NCI-H146 (cell line): ENCODE measurements at regions not wholly inside any gene's neighbourhood (a gene's known extent, or its start where the extent isn't known, plus 50 kb on each side); places are given as distances from the start of the nearest gene placed in this dataset.

Experiments used
- DNase-seq: peaks from one replicate; lab custom pipeline; 2025; lab: John Stamatoyannopoulos, UW

- no peak for DNase-seq
These were observed 112.9 kb upstream of the IQCM start for GRCh38 chr4:149928507-149928906.

DNA sequence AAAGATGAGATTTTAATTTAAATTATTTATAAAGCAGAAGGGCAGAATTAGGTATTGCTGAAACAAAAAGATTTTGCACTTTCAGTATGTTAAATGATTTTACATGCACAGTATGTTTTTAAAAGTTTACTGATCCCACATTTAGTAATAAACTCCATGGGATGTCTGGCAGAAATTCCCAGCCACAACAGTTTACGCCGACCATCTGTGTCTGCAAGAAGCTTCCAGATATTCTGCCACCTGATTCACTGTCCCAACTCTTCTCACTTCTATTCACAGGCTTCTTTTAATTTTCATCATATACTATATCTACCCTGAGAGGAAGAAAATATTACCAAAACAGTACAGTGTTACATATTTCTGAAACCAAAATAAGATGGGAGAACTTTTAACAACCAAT lies 115.8 kb upstream of the IQCM start:
- DNase-seq, result no peak

DNA sequence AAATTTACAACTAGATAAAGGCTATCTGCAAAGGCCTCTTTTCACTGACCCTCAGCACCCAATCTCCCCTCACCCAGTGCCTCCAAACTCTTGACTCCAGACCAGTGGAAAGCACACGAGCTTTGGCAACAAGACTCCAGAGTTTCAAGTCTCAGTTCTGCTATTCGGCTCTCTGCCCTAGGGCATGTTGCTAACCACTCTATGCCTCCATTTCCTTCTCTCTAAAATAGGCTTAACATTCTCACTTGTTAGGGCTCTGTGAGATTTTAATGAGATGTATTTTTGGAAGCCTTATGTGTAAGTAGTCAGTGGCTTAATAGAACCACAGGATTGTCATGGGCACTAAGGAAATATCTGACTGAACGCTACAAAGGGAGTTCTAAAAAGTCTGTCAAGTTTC lies 116.5 kb upstream of the IQCM start:
- DNase-seq, result no peak

DNA sequence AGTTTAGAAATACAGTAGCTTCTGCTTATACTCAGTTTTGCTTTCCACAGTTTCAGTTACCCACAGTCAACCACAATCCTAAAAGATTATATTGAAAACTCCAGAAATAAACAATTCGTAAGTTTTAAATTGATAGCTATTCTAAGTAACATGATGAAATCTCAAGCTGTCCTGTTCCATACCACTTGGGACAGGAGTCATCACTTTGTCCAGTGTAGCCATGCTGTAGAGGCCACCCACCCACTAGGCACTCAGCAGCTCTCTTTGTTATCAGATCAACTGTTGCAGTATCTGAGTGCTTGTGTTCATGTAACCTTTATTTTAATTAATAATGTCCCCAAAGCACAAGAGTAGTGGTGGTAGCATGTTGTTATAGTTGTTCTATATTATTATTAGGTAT lies 117.5 kb upstream of the IQCM start:
- no peak for DNase-seq

- DNase-seq, result no peak
These were observed 118.2 kb upstream of the IQCM start for GRCh38 chr4:149933883-149934282.

DNA sequence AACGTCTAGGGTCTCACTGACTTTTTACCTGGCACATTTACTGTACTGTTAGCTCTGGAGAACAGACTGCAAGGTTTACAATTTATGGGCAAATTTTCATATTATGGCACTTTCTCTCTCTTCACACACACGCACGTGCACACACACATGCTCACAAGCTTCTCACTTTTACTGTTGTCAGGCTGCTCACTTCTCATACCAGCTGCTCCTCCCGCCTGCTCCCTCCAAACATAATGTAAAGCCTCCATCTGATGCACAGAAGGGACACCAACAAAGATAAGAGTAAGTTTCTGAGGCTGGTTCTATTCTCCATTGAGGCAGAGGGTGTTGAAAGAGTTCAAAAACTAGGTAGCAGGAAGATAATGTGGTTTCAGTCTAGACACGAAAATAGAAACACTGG lies 128.9 kb upstream of the DCLK2 start:
- DNase-seq, result no peak

GRCh38 chr4:149951152-149951900 lies 126.9 kb upstream of the DCLK2 start:
- DNase-seq, result peak; percentile 55

DNA sequence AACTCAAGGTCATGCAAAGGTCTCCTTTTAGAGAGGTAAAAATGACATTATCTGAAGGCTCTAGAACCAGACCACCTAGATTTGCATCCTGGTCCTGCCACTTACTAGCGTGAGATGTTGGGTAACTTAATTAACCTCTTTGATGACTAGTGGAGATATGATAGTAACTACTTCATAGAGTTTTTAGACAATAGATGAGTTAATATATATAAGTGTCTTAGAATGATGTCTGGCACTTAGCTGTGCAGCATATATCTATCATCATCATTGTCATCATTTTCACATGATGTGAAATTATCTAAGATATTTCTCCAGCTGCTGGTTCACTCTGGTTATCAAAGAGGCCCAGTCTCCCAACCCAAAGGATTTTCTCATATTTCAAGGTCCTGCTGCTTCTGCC lies 126.1 kb upstream of the DCLK2 start:
- DNase-seq, result no peak

DNA sequence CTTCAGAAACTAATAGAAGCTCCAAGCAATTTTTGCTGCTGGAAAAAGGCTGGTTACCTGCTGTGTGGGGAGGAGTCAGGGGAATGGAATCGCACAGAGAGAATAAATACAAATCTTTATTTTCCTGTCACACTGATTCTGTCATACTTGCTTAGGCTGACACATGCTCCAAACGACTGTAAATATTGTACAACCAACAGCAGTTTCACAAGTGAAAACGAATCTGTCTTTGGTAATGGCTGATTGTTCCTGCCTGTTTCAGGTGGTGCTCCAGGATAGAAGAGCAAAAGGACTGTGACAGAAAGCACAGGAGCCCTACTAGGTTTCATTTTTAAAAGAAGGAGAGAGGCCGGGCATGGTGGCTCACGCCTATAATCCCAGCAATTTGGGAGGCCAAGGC lies 125.5 kb upstream of the DCLK2 start:
- DNase-seq, result no peak

DNA sequence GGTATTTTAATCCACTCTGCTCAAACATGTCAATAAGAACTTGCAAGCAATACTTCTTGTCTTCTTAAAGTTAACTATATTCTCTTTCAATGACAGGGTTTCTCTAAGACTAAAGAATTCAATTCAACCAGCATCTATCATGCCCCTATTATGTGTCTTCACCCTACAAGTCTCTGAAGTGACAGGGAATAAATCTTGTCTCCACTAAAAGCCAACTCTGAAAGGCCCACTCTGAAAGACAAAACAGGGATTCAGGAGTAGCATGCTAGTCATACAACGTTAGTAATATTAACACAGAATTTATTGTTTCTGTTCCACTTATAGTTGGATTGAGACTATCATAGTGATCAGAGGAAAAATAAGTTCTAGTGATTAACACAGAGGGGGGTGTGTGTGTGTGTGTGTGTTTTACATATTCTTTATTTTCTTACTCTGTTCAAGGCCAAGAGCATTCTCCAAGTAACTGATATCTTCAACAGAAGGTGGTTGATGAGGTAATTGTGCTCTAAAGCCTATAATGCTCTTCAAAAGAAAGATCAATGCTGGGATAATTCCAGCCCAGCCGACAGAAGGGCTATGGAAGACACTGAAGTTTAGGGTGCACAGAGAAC lies 122.4 kb upstream of the DCLK2 start:
- DNase-seq, result no peak

DNA sequence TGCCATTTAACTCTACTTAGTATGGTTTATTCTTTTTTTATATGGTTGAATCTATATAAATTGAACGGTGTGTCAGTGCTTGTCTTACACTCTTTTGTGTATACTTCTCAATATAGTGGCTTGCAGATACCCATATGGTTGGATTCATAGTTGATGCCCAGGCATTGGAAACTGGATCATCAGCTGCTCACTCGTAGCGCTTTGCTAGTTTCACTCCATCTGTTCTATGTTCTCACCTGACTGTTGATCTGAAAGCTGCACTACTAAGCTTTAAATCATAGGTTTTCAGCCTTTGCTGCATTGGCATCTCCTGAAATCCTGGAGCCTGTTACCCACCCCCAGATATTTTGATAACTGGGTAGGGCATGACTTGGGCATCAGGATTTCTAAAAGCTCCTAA lies 121.6 kb upstream of the DCLK2 start:
- no peak for DNase-seq

DNA sequence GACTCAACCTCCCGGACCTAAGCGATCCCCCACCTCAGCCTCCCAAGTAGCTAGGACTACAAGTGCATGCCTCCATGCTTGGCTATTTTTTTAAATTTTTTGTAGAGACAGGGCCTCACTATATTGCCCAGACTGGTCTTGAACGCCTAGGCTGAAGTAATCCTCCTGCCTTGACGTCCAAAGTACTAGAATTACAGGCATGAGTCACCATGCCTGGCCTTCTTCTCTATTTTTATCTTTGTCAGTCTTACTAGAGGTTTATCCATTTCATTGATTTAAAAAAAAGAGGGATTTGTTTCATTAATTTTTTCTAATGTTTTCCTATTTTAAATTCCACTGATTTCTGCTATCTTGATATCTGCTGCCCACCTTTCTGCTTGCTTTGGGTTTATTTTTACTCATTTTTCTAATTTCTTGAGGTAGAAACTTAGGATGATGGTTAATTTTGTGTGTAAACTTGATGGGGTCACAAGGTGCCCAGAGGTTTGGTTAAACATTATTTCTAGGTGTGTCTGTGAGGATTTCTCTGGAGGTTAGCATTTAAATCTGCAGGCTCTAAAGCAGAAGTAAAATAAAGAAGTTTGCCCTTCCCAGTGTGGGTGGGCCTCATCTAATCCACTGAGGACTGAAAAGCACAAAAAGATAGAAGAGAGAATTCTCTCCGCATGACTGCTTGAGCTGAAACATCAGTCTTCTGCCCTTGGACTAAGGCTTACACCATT lies 116.2 kb upstream of the DCLK2 start:
- no peak for DNase-seq

DNA sequence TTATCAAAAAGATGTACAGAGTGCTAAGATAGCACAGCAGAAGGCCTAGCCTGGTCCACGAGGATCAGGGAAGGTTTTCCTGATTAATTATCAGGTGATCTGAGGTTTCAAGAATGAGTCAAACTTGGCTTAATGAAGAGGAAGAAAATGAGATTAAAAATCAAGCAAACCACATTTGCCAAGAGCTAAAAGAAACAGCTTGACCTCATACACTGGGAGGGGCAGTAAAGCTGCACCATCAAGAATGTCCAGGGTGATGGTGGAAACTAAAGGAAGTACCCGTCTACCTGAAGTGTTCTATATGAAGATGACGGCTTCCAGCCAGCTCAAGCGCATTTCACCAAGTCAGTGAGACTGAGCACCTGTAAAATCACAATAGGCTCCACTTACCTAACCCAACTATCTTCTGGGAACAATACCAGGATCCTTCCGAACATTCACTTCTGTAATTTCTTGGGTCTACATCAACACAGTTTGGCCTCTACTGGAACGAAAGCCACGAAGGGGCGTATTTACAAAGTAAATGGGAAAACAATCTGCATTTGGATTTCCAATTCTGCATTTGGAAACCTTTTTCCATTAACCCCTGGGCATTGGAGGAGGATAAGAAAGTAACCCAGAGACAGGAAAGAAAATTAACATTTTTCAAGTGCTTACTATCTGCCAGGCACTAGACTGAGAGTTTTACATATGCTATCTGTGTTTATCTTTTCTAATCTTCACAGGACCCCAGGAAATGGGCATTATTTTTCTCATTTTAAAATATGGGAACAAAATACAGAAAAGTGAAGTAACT lies 114.0 kb upstream of the DCLK2 start:
- DNase-seq, result no peak

GRCh38 chr4:149965206-149965605 lies 113.0 kb upstream of the DCLK2 start:
- DNase-seq, result no peak

- DNase-seq, result no peak
These were observed 105.8 kb upstream of the DCLK2 start for GRCh38 chr4:149972407-149972806.

- no peak for DNase-seq
These were observed 105.1 kb upstream of the DCLK2 start for GRCh38 chr4:149973181-149973580.

DNA sequence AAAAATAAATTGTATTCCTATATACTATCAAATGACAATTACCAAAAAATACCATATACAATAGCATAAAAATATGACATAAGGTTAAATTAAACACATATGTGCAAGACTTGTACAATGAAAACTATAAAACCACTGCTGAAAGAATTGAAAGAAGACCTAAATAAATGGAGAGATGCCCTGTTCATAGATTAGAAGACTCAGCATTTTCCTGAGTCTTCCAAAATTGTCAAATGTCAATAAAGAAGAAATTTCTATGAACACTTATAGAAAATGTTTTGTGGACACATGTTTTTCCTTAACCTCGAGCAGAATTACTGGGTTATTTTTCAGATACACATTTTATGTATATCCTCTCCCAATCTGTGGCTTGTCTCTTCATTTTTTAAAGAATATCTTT lies 103.1 kb upstream of the DCLK2 start:
- DNase-seq, result no peak

- no peak for DNase-seq
These were observed 98.0 kb upstream of the DCLK2 start for GRCh38 chr4:149980121-149980682.

GRCh38 chr4:149980941-149981340 lies 97.3 kb upstream of the DCLK2 start:
- peak; percentile 18 for DNase-seq

- no peak for DNase-seq
These were observed 94.8 kb upstream of the DCLK2 start for GRCh38 chr4:149983401-149983800.

DNA sequence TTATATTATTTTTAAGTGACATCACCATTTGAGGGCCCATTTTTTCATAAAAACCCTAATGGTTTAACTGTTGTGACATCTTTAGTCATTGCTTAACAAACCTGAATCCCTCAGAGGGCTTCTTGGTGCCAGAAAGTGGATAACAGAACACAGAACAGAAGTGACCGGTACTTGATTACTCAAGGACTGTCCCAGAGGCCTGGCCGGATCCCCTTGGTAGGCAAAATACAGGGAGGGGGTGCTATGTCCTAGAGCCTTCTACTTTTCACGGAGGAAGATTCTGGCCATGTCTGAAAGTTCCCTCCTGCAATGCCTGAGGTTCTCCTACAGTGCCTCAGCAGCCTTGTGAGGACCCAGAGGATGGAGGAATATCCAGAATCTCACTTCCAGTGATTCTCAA lies 94.3 kb upstream of the DCLK2 start:
- DNase-seq, result no peak

DNA sequence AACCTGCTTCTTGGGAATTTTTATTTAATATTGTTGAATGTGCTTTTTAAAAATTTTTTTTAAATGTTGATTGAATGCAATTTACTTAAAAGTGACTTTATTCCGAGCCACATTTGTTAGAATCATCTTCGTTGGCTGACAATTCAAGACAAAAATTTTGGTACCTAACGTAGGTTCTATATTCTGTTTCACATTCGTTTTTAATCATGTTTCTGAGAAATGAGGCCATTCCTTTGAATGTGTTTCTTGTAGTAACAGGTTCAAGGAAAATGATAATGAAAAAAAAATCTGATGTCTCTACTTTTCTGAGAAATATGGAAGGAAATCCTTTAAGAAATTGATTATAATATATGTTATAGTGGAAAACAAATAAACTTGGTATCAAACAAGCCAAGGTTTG lies 92.3 kb upstream of the DCLK2 start:
- DNase-seq, result no peak
